Loucy (cell line): ENCODE measurements at regions not wholly inside any gene's neighbourhood (a gene's known extent, or its start where the extent isn't known, plus 50 kb on each side); places are given as distances from the start of the nearest gene placed in this dataset.

Source experiments
- CTCF ChIP-seq: fragments of 200-600 bp; sonication (generic); conservative IDR thresholded peaks from 2 replicates; pipeline ENCODE4 v1.5.1; 2014; ENCODE audit warnings: mild to moderate bottlenecking, antibody characterized with exemption, low read length
- EZH2phosphoT487 ChIP-seq: fragments of 200-600 bp; IDR thresholded peaks from 2 replicates; pipeline ENCODE4 v1.6.1; 2018; ENCODE audit warnings: antibody characterized with exemption, mild to moderate bottlenecking, moderate library complexity, borderline replicate concordance

- TF ChIP-seq CTCF: no peak
- no peak for TF ChIP-seq EZH2phosphoT487
Measured at GRCh38 chr9:11374926-11375325, 762.1 kb upstream of the PTPRD start.
